Neural progenitor cell (in vitro differentiated cells): ENCODE measurements at regions not wholly inside any gene's neighbourhood (a gene's known extent, or its start where the extent isn't known, plus 50 kb on each side); places are given as distances from the start of the nearest gene placed in this dataset.
A peak's percentile ranks its signal among the peaks of the same experiment; 100 is the strongest.

Experiments used
- DNase-seq: peaks from one replicate; pipeline ENCODE4 v3.0.0-alpha.2; 2016; ENCODE audit warnings: low spot score
- H2AFZ ChIP-seq: fragments of 200-600 bp; sonication (generic); replicated peaks from 2 replicates; pipeline ENCODE4 v1.6.1; 2016; ENCODE audit warnings: antibody characterized with exemption
- H3F3A ChIP-seq: fragments of 200-600 bp; sonication (generic); 2 replicates; pipeline ENCODE4 v1.6.1; 2016; ENCODE audit warnings: antibody characterized with exemption, low read depth
- H3K27ac ChIP-seq: fragments of 200-600 bp; sonication (generic); 2 replicates; pipeline ENCODE4 v1.5.1; 2016; ENCODE audit warnings: mild to moderate bottlenecking
- H3K27me3 ChIP-seq: fragments of 200-600 bp; sonication (generic); 2 replicates; pipeline ENCODE4 v1.6.1; 2016; ENCODE audit warnings: mild to moderate bottlenecking, moderate library complexity
- H3K36me3 ChIP-seq: fragments of 200-600 bp; sonication (generic); 2 replicates; pipeline ENCODE4 v1.5.1; 2016
- H3K4me1 ChIP-seq: fragments of 200-600 bp; sonication (generic); 2 replicates; pipeline ENCODE4 v1.6.1; 2016; ENCODE audit warnings: mixed run types
- H3K4me2 ChIP-seq: fragments of 200-600 bp; sonication (generic); 2 replicates; pipeline ENCODE4 v1.6.1; 2016
- H3K4me3 ChIP-seq: fragments of 200-600 bp; sonication (generic); 2 replicates; pipeline ENCODE4 v1.5.1; 2016
- H3K79me2 ChIP-seq: fragments of 200-600 bp; sonication (generic); 2 replicates; pipeline ENCODE4 v1.6.1; 2016; ENCODE audit warnings: low read depth
- H3K9ac ChIP-seq: fragments of 200-600 bp; sonication (generic); 2 replicates; pipeline ENCODE4 v1.6.1; 2016
- H3K9me3 ChIP-seq: fragments of 200-600 bp; sonication (generic); 2 replicates; pipeline ENCODE4 v1.5.1; 2016; ENCODE audit warnings: low read depth
- H4K20me1 ChIP-seq: fragments of 200-600 bp; sonication (generic); 2 replicates; pipeline ENCODE4 v1.6.1; 2016; ENCODE audit warnings: low read depth
- H3K27ac Mint-ChIP-seq: 3 replicates; pipeline ENCODE4 v1.8.0; 2021; ENCODE audit warnings: mixed read lengths
- H3K27me3 Mint-ChIP-seq: 2 replicates; pipeline ENCODE4 v1.8.0; 2022; ENCODE audit warnings: low read depth, mild to moderate bottlenecking, inconsistent platforms, moderate library complexity, mixed read lengths; ENCODE audit not compliant: insufficient read depth
- H3K36me3 Mint-ChIP-seq: 3 replicates; pipeline ENCODE4 v1.8.0; 2021; ENCODE audit warnings: mixed read lengths
- H3K4me1 Mint-ChIP-seq: 3 replicates; pipeline ENCODE4 v1.8.0; 2021; ENCODE audit warnings: mixed read lengths
- H3K4me3 Mint-ChIP-seq: 3 replicates; pipeline ENCODE4 v1.8.0; 2021; ENCODE audit warnings: mild to moderate bottlenecking, moderate library complexity, mixed read lengths
- H3K9me3 Mint-ChIP-seq: 3 replicates; pipeline ENCODE4 v1.8.0; 2020; ENCODE audit warnings: mixed read lengths
- CTCF ChIP-seq: fragments of 200-600 bp; sonication (generic); IDR thresholded peaks from 2 replicates; pipeline ENCODE4 v1.5.1; 2017; ENCODE audit warnings: antibody characterized with exemption, mild to moderate bottlenecking
- EZH2 ChIP-seq: fragments of 200-600 bp; sonication (generic); IDR thresholded peaks from 2 replicates; pipeline ENCODE4 v1.6.1; 2017; ENCODE audit warnings: antibody characterized with exemption, mild to moderate bottlenecking, moderate library complexity
- EZH2phosphoT487 ChIP-seq: fragments of 200-600 bp; sonication (generic); IDR thresholded peaks from 2 replicates; pipeline ENCODE4 v1.6.1; 2017; ENCODE audit warnings: antibody characterized with exemption

- H3K4me3 Mint-ChIP-seq = no peak overlapping the region
- Histone ChIP-seq H3F3A (no peaks in the 10 kb centered on the region), H3K36me3 (no peaks in the 10 kb centered on the region), H3K9me3 (peaks cover 3% of the 10 kb centered on the region), H3K79me2 (no peaks in the 10 kb centered on the region), H2AFZ (no peak overlapping the region), H3K4me3 (no peak overlapping the region), H3K27me3 (no peaks in the 10 kb centered on the region), H3K9ac (no peak overlapping the region), H3K4me1 (no peaks in the 10 kb centered on the region), H3K4me2 (no peak overlapping the region), H3K27ac (no peak overlapping the region), H4K20me1 (no peaks in the 10 kb centered on the region)
- H3K9me3 Mint-ChIP-seq = peaks cover 3% of the 10 kb centered on the region
- peaks cover 6% of the 10 kb centered on the region for H3K27me3 Mint-ChIP-seq
- H3K4me1 Mint-ChIP-seq = no peaks in the 10 kb centered on the region
- H3K27ac Mint-ChIP-seq = no peak overlapping the region
- no peaks in the 10 kb centered on the region for H3K36me3 Mint-ChIP-seq
- no peak for DNase-seq
- TF ChIP-seq EZH2 (no peak), CTCF (no peak), EZH2phosphoT487 (no peak)
Measured at GRCh38 chr1:117752661-117753060, 146.8 kb downstream of the TENT5C start.

GRCh38 chr1:117753232-117753631, 147.4 kb downstream of the TENT5C start:
- Mint-ChIP-seq H3K4me1 (peaks cover under 1% of the 10 kb centered on the region), H3K27me3 (peaks cover 6% of the 10 kb centered on the region), H3K27ac (no peak overlapping the region), H3K4me3 (no peak overlapping the region), H3K36me3 (no peaks in the 10 kb centered on the region), H3K9me3 (peaks cover 2% of the 10 kb centered on the region)
- Histone ChIP-seq H3K9ac (no peak overlapping the region), H3K27me3 (no peaks in the 10 kb centered on the region), H3K27ac (no peak overlapping the region), H3K4me2 (no peak overlapping the region), H3F3A (peaks cover 3% of the 10 kb centered on the region), H3K4me1 (peaks cover 1% of the 10 kb centered on the region), H3K9me3 (peaks cover under 1% of the 10 kb centered on the region), H3K4me3 (no peak overlapping the region), H3K36me3 (no peaks in the 10 kb centered on the region), H4K20me1 (no peaks in the 10 kb centered on the region), H3K79me2 (no peaks in the 10 kb centered on the region), H2AFZ (no peak overlapping the region)
- TF ChIP-seq CTCF (no peak), EZH2phosphoT487 (no peak), EZH2 (no peak)
- no peak for DNase-seq

GRCh38 chr1:117753652-117754051, 147.8 kb downstream of the TENT5C start:
- TF ChIP-seq CTCF (no peak), EZH2 (no peak), EZH2phosphoT487 (no peak)
- Histone ChIP-seq H3K4me3 (no peak overlapping the region), H4K20me1 (no peaks in the 10 kb centered on the region)

More at GRCh38 chr1:117753652-117754051, 147.8 kb downstream of the TENT5C start:
- Histone ChIP-seq H3K9me3 (no peaks in the 10 kb centered on the region), H3K27ac (no peak overlapping the region), H3F3A (peaks cover 7% of the 10 kb centered on the region), H3K9ac (no peak overlapping the region), H3K27me3 (no peaks in the 10 kb centered on the region), H3K79me2 (no peaks in the 10 kb centered on the region), H3K4me1 (peaks cover 3% of the 10 kb centered on the region), H3K4me2 (no peak overlapping the region), H2AFZ (peak overlapping the region; percentile 73), H3K36me3 (no peaks in the 10 kb centered on the region)
- no peak for DNase-seq
- Mint-ChIP-seq H3K36me3 (no peaks in the 10 kb centered on the region), H3K4me1 (peaks cover 4% of the 10 kb centered on the region), H3K27me3 (peaks cover 6% of the 10 kb centered on the region), H3K4me3 (no peak overlapping the region), H3K27ac (no peak overlapping the region), H3K9me3 (peaks cover 2% of the 10 kb centered on the region)
